GM23248 (cell line): ENCODE measurements at regions not wholly inside any gene's neighbourhood (a gene's known extent, or its start where the extent isn't known, plus 50 kb on each side); places are given as distances from the start of the nearest gene placed in this dataset.

ENCODE experiments used
- DNase-seq: peaks from one replicate; pipeline ENCODE4 v3.0.0-alpha.2; 2015
- H2AFZ ChIP-seq: fragments of 200-600 bp; sonication (generic); 2 replicates; pipeline ENCODE4 v1.6.1; 2016; ENCODE audit warnings: antibody characterized with exemption
- H3F3A ChIP-seq: fragments of 200-600 bp; sonication (generic); 2 replicates; pipeline ENCODE4 v1.6.1; 2016; ENCODE audit warnings: mild to moderate bottlenecking, antibody characterized with exemption, mixed run types; ENCODE audit not compliant: insufficient read depth
- H3K27ac ChIP-seq: fragments of 200-600 bp; sonication (generic); 2 replicates; pipeline ENCODE4 v1.5.1; 2016; ENCODE audit warnings: mild to moderate bottlenecking
- H3K27me3 ChIP-seq: fragments of 200-600 bp; sonication (generic); replicated peaks from 2 replicates; pipeline ENCODE4 v1.6.1; 2016; ENCODE audit warnings: mild to moderate bottlenecking; ENCODE audit not compliant: insufficient read depth
- H3K36me3 ChIP-seq: fragments of 200-600 bp; sonication (generic); 2 replicates; pipeline ENCODE4 v1.6.1; 2016; ENCODE audit warnings: low read depth, mild to moderate bottlenecking
- H3K4me1 ChIP-seq: fragments of 200-600 bp; sonication (generic); 2 replicates; pipeline ENCODE4 v1.6.1; 2016; ENCODE audit warnings: mild to moderate bottlenecking; ENCODE audit not compliant: insufficient read depth
- H3K4me2 ChIP-seq: fragments of 200-600 bp; sonication (generic); one replicate; pipeline ENCODE4 v1.6.1; 2016; ENCODE audit warnings: mild to moderate bottlenecking; ENCODE audit not compliant: unreplicated experiment
- H3K4me3 ChIP-seq: fragments of 200-600 bp; sonication (generic); 2 replicates; pipeline ENCODE4 v1.5.1; 2016; ENCODE audit warnings: mild to moderate bottlenecking
- H3K79me2 ChIP-seq: fragments of 200-600 bp; sonication (generic); 2 replicates; pipeline ENCODE4 v1.6.1; 2016; ENCODE audit warnings: mild to moderate bottlenecking; ENCODE audit not compliant: insufficient read depth
- H3K9ac ChIP-seq: fragments of 200-600 bp; sonication (generic); 2 replicates; pipeline ENCODE4 v1.6.1; 2016; ENCODE audit warnings: mild to moderate bottlenecking
- H3K9me2 ChIP-seq: fragments of 200-600 bp; sonication (generic); 2 replicates; pipeline ENCODE4 v1.6.1; 2016; ENCODE audit warnings: mixed run types, mild to moderate bottlenecking, moderate library complexity; ENCODE audit not compliant: insufficient read depth
- H3K9me3 ChIP-seq: fragments of 200-600 bp; sonication (generic); one replicate; pipeline ENCODE4 v1.6.1; 2017; ENCODE audit warnings: low read depth
- H4K20me1 ChIP-seq: fragments of 200-600 bp; sonication (generic); 2 replicates; pipeline ENCODE4 v1.6.0; 2016; ENCODE audit not compliant: insufficient read depth
- EZH2 ChIP-seq: fragments of 200-600 bp; sonication (generic); IDR thresholded peaks from 2 replicates; pipeline ENCODE4 v1.6.1; 2018; ENCODE audit warnings: antibody characterized with exemption, mild to moderate bottlenecking; ENCODE audit not compliant: insufficient read depth, poor library complexity, severe bottlenecking
- EZH2phosphoT487 ChIP-seq: fragments of 200-600 bp; sonication (generic); IDR thresholded peaks from 2 replicates; pipeline ENCODE4 v1.6.1; 2018; ENCODE audit warnings: antibody characterized with exemption, moderate library complexity, mild to moderate bottlenecking, low read depth; ENCODE audit not compliant: insufficient read depth
- WGBS, 2 experiments: methylation state at CpG; one replicate each; pipeline ENCODE4 v1.1.6; 2015 to 2017; ENCODE audit warnings: low lambda C conversion rate in 2 of 2, low coverage in 1 of 2; ENCODE audit errors: missing lambda C conversion rate in 2 of 2; 5-methylcytosine and 5-hydroxymethylcytosine counted together
- in situ Hi-C: fragments of 300-500 bp; cut with MboI; formaldehyde crosslinking; loops from 2 replicates; pipeline ENCODE4 v1.15.0; 2020

GRCh38 chr6:146949425-146949824, 254.8 kb upstream of the STXBP5 start:
- H3K9me2 ChIP-seq = no peaks in the 10 kb centered on the region

GRCh38 chr6:146950351-146950835, 253.8 kb upstream of the STXBP5 start:
- in situ Hi-C loops = no loop called here
- Histone ChIP-seq H3K36me3 (no peaks in the 10 kb centered on the region), H3K79me2 (no peaks in the 10 kb centered on the region), H3F3A (no peaks in the 10 kb centered on the region), H3K9me2 (no peaks in the 10 kb centered on the region), H3K4me2 (no peak overlapping the region), H3K4me3 (no peak overlapping the region), H3K27ac (no peak overlapping the region), H3K9me3 (no peaks in the 10 kb centered on the region), H3K27me3 (no peaks in the 10 kb centered on the region), H3K4me1 (no peaks in the 10 kb centered on the region), H2AFZ (no peak overlapping the region), H3K9ac (no peak overlapping the region), H4K20me1 (no peaks in the 10 kb centered on the region)
- 87 to 88% methylated on average over 7 of the region's 7 CpGs for WGBS, 2 experiments
- TF ChIP-seq EZH2 = no peak
- TF ChIP-seq EZH2phosphoT487 = no peak
- DNase-seq = no peak

More at GRCh38 chr6:146949425-146949824, 254.8 kb upstream of the STXBP5 start:
- Histone ChIP-seq H3K9me3 (no peaks in the 10 kb centered on the region), H3K79me2 (no peaks in the 10 kb centered on the region), H3K9ac (no peak overlapping the region), H3K4me2 (no peak overlapping the region), H2AFZ (no peak overlapping the region), H3F3A (no peaks in the 10 kb centered on the region), H4K20me1 (no peaks in the 10 kb centered on the region), H3K4me3 (no peak overlapping the region), H3K27me3 (no peaks in the 10 kb centered on the region), H3K36me3 (no peaks in the 10 kb centered on the region), H3K27ac (no peak overlapping the region), H3K4me1 (no peaks in the 10 kb centered on the region)
- DNase-seq = no peak
- in situ Hi-C loops = no loop called here
- 81 to 83% methylated on average over 1 of the region's 1 CpG for WGBS, 2 experiments
- no peak for TF ChIP-seq EZH2phosphoT487

- Histone ChIP-seq H3K4me2 (no peak overlapping the region), H3K79me2 (no peaks in the 10 kb centered on the region), H3K36me3 (no peaks in the 10 kb centered on the region), H3K27ac (no peak overlapping the region), H3F3A (no peaks in the 10 kb centered on the region), H2AFZ (no peak overlapping the region), H3K4me1 (no peaks in the 10 kb centered on the region), H4K20me1 (no peaks in the 10 kb centered on the region), H3K9ac (no peak overlapping the region), H3K27me3 (no peaks in the 10 kb centered on the region), H3K9me2 (no peaks in the 10 kb centered on the region), H3K9me3 (no peaks in the 10 kb centered on the region), H3K4me3 (no peak overlapping the region)
- no peak for DNase-seq
- TF ChIP-seq EZH2phosphoT487 (no peak), EZH2 (no peak)
- in situ Hi-C loops = no loop called here
Observed at GRCh38 chr6:146955570-146955969, 248.6 kb upstream of the STXBP5 start.

GRCh38 chr6:146957181-146958093, 246.8 kb upstream of the STXBP5 start:
- H3K4me1 ChIP-seq = no peaks in the 10 kb centered on the region; the same call in 1 of the 2 replicates
- no peak overlapping the region for H2AFZ ChIP-seq
- WGBS, 2 experiments = 53 to 58% methylated on average over 5 of the region's 5 CpGs
- TF ChIP-seq EZH2phosphoT487 = no peak
- TF ChIP-seq EZH2 = no peak
- H3K36me3 ChIP-seq = no peaks in the 10 kb centered on the region
- no peaks in the 10 kb centered on the region for H3K9me2 ChIP-seq
- H3K4me2 ChIP-seq = no peak overlapping the region
- in situ Hi-C loops = no loop called here
- H3K27me3 ChIP-seq = no peaks in the 10 kb centered on the region
- H3K9me3 ChIP-seq = no peaks in the 10 kb centered on the region
- no peak overlapping the region for H3K9ac ChIP-seq
- no peak overlapping the region for H3K27ac ChIP-seq
- no peak for DNase-seq
- no peaks in the 10 kb centered on the region for H3K79me2 ChIP-seq
- H4K20me1 ChIP-seq = no peaks in the 10 kb centered on the region
- no peak overlapping the region for H3K4me3 ChIP-seq
- H3F3A ChIP-seq = no peaks in the 10 kb centered on the region
